Activated effector memory CD4-positive, alpha-beta T cell treated with Interleukin-2 at 50 U/mL for 16 hours (primary cell): ENCODE measurements at regions not wholly inside any gene's neighbourhood (a gene's known extent, or its start where the extent isn't known, plus 50 kb on each side); places are given as distances from the start of the nearest gene placed in this dataset.
"Not testable (repeated sequence)": the region's sequence is repeated elsewhere in the genome, so short reads cannot be mapped to it uniquely, and the experiment has no call there.

ENCODE experiments used
- DNase-seq: peaks from one replicate; pipeline ENCODE4 v3.0.0-alpha.2; 2020

- no peak for DNase-seq
These were observed 126.2 kb downstream of the KLF6 start for GRCh38 chr10:3658766-3659165.

- DNase-seq: no peak
These were observed 128.8 kb downstream of the KLF6 start for GRCh38 chr10:3656214-3656613.

GRCh38 chr10:3655528-3655927, 129.5 kb downstream of the KLF6 start:
- DNase-seq: no peak

- no peak for DNase-seq
These were observed 130.0 kb downstream of the KLF6 start for GRCh38 chr10:3654980-3655379.

GRCh38 chr10:3654496-3654895, 130.5 kb downstream of the KLF6 start:
- DNase-seq: no peak

GRCh38 chr10:3653303-3653702, 131.7 kb downstream of the KLF6 start:
- DNase-seq: not testable (repeated sequence)

GRCh38 chr10:3652886-3653285, 132.1 kb downstream of the KLF6 start:
- DNase-seq: no peak

GRCh38 chr10:3651969-3652653, 132.9 kb downstream of the KLF6 start:
- no peak for DNase-seq

- DNase-seq: no peak
These were observed 136.4 kb downstream of the KLF6 start for GRCh38 chr10:3648576-3648975.

GRCh38 chr10:3648170-3648569, 136.8 kb downstream of the KLF6 start:
- no peak for DNase-seq

- DNase-seq: no peak
These were observed 137.9 kb downstream of the KLF6 start for GRCh38 chr10:3647074-3647473.

- no peak for DNase-seq
These were observed 139.6 kb downstream of the KLF6 start for GRCh38 chr10:3645406-3645805.

GRCh38 chr10:3640816-3641215, 144.2 kb downstream of the KLF6 start:
- DNase-seq: no peak

- no peak for DNase-seq
These were observed 145.5 kb downstream of the KLF6 start for GRCh38 chr10:3639546-3639945.

GRCh38 chr10:3636356-3637181, 148.4 kb downstream of the KLF6 start:
- no peak for DNase-seq

GRCh38 chr10:3635697-3636096, 149.3 kb downstream of the KLF6 start:
- no peak for DNase-seq

GRCh38 chr10:3635211-3635671, 149.8 kb downstream of the KLF6 start:
- no peak for DNase-seq

- DNase-seq: not testable (repeated sequence)
These were observed 150.4 kb downstream of the KLF6 start for GRCh38 chr10:3634646-3635045.

- no peak for DNase-seq
These were observed 153.2 kb downstream of the KLF6 start for GRCh38 chr10:3631701-3632330.

GRCh38 chr10:3631291-3631690, 153.7 kb downstream of the KLF6 start:
- DNase-seq: no peak

GRCh38 chr10:3625959-3626751, 158.9 kb downstream of the KLF6 start:
- DNase-seq: no peak

GRCh38 chr10:3624367-3624766, 160.6 kb downstream of the KLF6 start:
- no peak for DNase-seq

GRCh38 chr10:3623746-3624145, 161.3 kb downstream of the KLF6 start:
- no peak for DNase-seq
